A673 (cell line): ENCODE measurements at regions not wholly inside any gene's neighbourhood (a gene's known extent, or its start where the extent isn't known, plus 50 kb on each side); places are given as distances from the start of the nearest gene placed in this dataset.

Experiments
- EZH2 ChIP-seq: fragments of 200-600 bp; sonication (generic); IDR thresholded peaks from 2 replicates; pipeline ENCODE4 v1.6.1; 2017; ENCODE audit warnings: borderline replicate concordance, low read depth, mild to moderate bottlenecking, mixed read lengths, antibody characterized with exemption, low read length; ENCODE audit not compliant: poor library complexity, severe bottlenecking
- TF ChIP-seq, protein P1 (sequence below): fragments of 300-800, 200-600 bp; sonication (generic); conservative IDR thresholded peaks from 2 replicates; pipeline ENCODE4 v1.5.1; 2017; ENCODE audit warnings: low read depth, mild to moderate bottlenecking, antibody characterized with exemption, low read length, moderate library complexity, mixed read lengths

DNA sequence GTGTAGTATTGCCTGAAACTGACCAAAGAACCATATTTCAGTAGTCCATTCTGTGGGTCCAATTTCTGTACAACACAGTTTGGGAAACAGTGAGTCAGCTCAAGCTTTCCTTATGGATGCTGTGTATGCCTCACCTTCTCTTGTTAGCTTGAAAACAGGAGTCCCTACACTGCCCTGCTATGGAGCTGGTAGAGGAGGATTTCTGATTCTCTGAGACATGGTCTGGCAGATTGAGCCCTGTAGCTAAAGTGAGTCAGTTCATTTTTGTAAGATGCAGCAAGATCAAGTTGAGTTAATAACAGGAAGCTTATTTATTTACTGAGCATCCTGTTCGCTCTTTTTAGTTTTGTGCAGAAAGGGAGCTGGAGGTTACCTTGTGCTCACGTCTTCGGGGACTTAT, 424.1 kb upstream of the RBMS3 start:
- TF ChIP-seq, protein P1, sequence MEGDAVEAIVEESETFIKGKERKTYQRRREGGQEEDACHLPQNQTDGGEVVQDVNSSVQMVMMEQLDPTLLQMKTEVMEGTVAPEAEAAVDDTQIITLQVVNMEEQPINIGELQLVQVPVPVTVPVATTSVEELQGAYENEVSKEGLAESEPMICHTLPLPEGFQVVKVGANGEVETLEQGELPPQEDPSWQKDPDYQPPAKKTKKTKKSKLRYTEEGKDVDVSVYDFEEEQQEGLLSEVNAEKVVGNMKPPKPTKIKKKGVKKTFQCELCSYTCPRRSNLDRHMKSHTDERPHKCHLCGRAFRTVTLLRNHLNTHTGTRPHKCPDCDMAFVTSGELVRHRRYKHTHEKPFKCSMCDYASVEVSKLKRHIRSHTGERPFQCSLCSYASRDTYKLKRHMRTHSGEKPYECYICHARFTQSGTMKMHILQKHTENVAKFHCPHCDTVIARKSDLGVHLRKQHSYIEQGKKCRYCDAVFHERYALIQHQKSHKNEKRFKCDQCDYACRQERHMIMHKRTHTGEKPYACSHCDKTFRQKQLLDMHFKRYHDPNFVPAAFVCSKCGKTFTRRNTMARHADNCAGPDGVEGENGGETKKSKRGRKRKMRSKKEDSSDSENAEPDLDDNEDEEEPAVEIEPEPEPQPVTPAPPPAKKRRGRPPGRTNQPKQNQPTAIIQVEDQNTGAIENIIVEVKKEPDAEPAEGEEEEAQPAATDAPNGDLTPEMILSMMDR: no peak
- no peak for TF ChIP-seq EZH2
